ENCODE measurements at regions not wholly inside any gene's neighbourhood (a gene's known extent, or its start where the extent isn't known, plus 50 kb on each side); places are given as distances from the start of the nearest gene placed in this dataset.

DNA sequence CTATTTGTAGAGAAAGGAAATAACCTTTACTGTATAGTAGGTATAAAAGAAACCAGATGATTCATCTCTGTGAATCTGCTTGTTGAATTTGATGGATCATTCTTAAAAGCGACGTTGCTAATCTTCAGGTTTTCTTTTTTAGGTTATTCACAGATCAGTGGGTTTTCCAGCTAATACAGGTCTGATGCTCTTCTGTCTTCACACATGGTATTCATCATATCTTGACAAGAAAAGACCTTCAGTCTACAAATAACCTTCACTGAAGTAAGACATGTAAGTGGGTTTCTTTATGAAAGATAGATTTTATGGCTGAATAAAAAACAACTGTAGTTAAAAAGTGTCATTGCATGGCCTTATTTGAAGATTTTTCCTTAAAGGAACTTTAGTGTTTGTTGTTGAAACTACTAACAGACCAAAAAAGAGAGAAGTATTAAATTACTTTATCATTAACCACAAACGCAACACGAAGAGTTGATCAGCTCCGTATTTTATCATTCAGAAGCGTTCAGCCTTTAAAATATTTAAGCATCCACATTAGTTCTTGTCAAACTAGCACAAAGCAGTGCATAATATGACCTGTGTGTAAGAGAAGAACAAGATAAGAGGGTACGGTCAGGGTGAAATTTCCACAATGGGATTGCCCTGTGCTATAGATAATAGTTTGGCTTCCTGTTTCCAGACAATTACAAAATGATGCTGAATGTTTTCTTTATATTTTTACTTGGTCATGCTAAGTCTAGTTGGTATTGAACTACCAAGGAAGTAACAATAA is 299.5 kb downstream of the MZT1 start:
- TF ChIP-seq, protein P1, sequence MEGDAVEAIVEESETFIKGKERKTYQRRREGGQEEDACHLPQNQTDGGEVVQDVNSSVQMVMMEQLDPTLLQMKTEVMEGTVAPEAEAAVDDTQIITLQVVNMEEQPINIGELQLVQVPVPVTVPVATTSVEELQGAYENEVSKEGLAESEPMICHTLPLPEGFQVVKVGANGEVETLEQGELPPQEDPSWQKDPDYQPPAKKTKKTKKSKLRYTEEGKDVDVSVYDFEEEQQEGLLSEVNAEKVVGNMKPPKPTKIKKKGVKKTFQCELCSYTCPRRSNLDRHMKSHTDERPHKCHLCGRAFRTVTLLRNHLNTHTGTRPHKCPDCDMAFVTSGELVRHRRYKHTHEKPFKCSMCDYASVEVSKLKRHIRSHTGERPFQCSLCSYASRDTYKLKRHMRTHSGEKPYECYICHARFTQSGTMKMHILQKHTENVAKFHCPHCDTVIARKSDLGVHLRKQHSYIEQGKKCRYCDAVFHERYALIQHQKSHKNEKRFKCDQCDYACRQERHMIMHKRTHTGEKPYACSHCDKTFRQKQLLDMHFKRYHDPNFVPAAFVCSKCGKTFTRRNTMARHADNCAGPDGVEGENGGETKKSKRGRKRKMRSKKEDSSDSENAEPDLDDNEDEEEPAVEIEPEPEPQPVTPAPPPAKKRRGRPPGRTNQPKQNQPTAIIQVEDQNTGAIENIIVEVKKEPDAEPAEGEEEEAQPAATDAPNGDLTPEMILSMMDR (IDR thresholded peaks at IDR 0.05) = no peak
- TF ChIP-seq POLR2A (IDR thresholded peaks at IDR 0.05) = no peak

All from ovary (tissue), 3 donors.